ENCODE measurements at regions not wholly inside any gene's neighbourhood (a gene's known extent, or its start where the extent isn't known, plus 50 kb on each side); places are given as distances from the start of the nearest gene placed in this dataset.

DNA sequence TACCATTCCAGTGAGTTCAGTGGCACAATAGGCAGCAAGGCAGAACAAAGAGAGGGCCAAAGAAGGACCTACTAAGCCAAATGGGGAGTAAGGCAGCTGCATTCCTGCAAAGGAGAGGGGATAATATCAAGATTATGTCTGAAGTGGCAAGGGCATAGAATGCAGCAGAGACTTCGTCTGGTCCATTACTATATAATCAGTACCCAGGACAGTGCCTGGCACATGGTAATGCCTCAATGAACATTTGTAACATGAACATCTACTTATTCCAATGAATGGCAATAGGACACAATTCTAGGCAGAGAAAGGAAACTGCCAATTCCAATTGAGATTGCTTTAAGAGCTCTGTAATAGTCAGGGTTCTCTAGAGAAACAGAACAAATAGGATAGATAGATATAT lies 82.1 kb upstream of the STAC start:
- TF ChIP-seq, protein P1, sequence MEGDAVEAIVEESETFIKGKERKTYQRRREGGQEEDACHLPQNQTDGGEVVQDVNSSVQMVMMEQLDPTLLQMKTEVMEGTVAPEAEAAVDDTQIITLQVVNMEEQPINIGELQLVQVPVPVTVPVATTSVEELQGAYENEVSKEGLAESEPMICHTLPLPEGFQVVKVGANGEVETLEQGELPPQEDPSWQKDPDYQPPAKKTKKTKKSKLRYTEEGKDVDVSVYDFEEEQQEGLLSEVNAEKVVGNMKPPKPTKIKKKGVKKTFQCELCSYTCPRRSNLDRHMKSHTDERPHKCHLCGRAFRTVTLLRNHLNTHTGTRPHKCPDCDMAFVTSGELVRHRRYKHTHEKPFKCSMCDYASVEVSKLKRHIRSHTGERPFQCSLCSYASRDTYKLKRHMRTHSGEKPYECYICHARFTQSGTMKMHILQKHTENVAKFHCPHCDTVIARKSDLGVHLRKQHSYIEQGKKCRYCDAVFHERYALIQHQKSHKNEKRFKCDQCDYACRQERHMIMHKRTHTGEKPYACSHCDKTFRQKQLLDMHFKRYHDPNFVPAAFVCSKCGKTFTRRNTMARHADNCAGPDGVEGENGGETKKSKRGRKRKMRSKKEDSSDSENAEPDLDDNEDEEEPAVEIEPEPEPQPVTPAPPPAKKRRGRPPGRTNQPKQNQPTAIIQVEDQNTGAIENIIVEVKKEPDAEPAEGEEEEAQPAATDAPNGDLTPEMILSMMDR (IDR thresholded peaks at IDR 0.05) = no peak
- TF ChIP-seq POLR2A (IDR thresholded peaks at IDR 0.05) (no peak), POLR2AphosphoS5 (IDR thresholded peaks at IDR 0.05; ENCODE audit: insufficient read depth in 1 of 2, low read depth in 1 of 2) (no peak)

Data from vagina (tissue), 2 donors.